SJCRH30 (cell line): ENCODE measurements at regions not wholly inside any gene's neighbourhood (a gene's known extent, or its start where the extent isn't known, plus 50 kb on each side); places are given as distances from the start of the nearest gene placed in this dataset.

ENCODE experiments used
- DNase-seq, 2 experiments: peaks; one replicate each; pipeline ENCODE4 v3.0.0-alpha.2; 2015 to 2020
- H3K27ac ChIP-seq: fragments of 250-450 bp; sonication (Bioruptor Pico); 2 replicates; pipeline ENCODE4 v1.5.1; 2020; ENCODE audit warnings: mild to moderate bottlenecking, moderate library complexity
- H3K27me3 ChIP-seq: fragments of 250-450 bp; sonication (Bioruptor Pico); 2 replicates; pipeline ENCODE4 v1.5.1; 2020; ENCODE audit warnings: mild to moderate bottlenecking, moderate library complexity
- H3K36me3 ChIP-seq: fragments of 250-450 bp; sonication (Bioruptor Pico); 2 replicates; pipeline ENCODE4 v1.5.1; 2020; ENCODE audit warnings: mild to moderate bottlenecking, moderate library complexity
- H3K4me1 ChIP-seq: fragments of 250-450 bp; sonication (Bioruptor Pico); 2 replicates; pipeline ENCODE4 v1.5.1; 2020; ENCODE audit warnings: mild to moderate bottlenecking, moderate library complexity
- H3K4me3 ChIP-seq: fragments of 250-450 bp; sonication (Bioruptor Pico); 2 replicates; pipeline ENCODE4 v1.5.1; 2020; ENCODE audit warnings: mild to moderate bottlenecking, moderate library complexity
- H3K9me3 ChIP-seq: fragments of 250-450 bp; sonication (Bioruptor Pico); replicated peaks from 2 replicates; pipeline ENCODE4 v1.5.1; 2020; ENCODE audit warnings: mild to moderate bottlenecking, moderate library complexity

DNA sequence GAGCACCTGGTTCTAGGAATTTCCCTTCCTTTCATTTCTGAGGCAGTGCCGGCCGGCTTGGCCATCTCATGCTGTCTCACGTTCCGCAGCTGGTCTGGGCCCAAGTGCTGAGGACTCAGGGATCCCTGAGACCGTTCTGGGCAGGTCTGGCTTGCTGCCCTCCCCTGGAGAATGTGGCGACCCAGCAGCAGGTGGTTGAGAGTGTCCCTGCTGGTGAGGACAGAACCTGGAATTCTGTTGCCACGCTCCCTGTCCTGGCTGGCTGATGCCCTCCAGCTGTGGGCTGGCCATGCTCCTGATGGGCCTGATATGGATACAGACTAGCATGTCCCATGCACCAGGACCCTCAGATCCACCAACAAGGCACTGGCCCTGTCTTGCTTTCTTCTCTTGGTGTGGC lies 114.0 kb upstream of the C1QTNF9B start:
- Histone ChIP-seq H3K36me3 (no peaks in the 10 kb centered on the region), H3K27me3 (no peaks in the 10 kb centered on the region), H3K27ac (no peak overlapping the region), H3K9me3 (no peaks in the 10 kb centered on the region), H3K4me3 (no peak overlapping the region), H3K4me1 (no peaks in the 10 kb centered on the region; the same call in 1 of the 2 replicates)
- no peak for DNase-seq

DNA sequence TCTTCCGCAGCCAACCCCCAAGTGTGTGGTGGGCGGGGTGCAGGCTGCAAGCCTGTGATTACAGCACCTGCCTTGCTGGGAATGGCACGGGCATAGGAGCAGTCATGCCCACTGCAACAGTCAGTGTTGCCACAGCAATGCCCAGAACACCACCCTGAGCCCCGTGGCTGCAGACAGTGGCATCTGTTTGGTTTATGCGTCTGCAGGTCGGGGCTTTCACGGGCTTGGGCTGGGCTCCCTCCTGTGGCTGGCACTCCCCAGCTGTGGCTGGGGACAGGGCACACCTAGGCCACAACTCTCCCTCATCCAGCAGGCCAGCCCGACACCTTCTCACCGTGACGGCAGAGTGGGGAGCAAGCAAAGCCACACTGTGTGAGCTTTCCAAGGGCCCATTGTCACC lies 115.3 kb upstream of the C1QTNF9B start:
- H3K4me3 ChIP-seq: no peak overlapping the region

DNA sequence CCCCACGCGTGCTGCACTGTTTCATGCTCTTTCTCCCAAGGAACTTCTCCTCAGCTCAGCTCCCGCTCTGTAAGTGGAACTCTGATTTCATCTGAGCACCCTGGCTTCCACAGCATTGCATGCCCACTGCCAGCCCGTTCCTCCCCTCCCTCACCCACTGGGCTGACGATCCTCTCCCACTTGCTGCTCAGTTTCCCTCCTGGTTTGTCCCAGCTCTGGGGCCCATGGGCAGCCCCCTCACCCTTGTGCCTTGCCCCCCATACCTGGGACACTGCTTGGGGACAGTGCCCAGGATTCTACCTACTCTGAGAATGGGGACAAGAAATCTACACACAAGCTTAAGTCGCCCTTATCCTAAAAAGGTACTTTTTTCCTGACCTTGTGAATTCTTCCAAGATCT lies 115.9 kb upstream of the C1QTNF9B start:
- H3K9me3 ChIP-seq: no peaks in the 10 kb centered on the region

More for the DNA sequence above, 115.3 kb upstream of the C1QTNF9B start:
- H3K9me3 ChIP-seq: no peaks in the 10 kb centered on the region
- no peaks in the 10 kb centered on the region for H3K4me1 ChIP-seq
- no peak overlapping the region for H3K27ac ChIP-seq
- DNase-seq: no peak
- no peaks in the 10 kb centered on the region for H3K36me3 ChIP-seq
- H3K27me3 ChIP-seq: no peaks in the 10 kb centered on the region

DNA sequence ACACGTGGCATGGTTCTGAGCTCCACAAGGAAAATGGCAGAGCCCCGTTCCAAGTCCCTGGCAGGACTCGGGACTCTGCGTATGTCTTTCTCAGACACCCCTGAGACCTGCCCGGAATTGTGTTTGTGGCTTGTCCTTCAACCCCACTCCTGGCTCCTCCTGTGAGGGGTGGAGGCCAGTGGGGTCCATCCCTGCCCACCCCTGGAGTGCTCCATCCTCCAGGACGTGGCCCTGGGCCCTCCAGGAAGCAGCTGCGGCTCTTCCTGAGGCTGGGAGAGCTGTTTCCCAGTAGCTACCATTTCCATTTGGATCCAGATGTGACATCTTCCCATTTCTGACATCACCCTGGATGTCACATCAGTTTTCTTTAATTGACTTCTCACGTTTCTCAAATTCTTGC lies 118.7 kb upstream of the C1QTNF9B start:
- no peak for DNase-seq
- Histone ChIP-seq H3K4me1 (no peaks in the 10 kb centered on the region), H3K4me3 (no peak overlapping the region), H3K9me3 (no peaks in the 10 kb centered on the region), H3K27me3 (no peaks in the 10 kb centered on the region), H3K36me3 (no peaks in the 10 kb centered on the region), H3K27ac (no peak overlapping the region)

More for the DNA sequence above, 115.9 kb upstream of the C1QTNF9B start:
- Histone ChIP-seq H3K27me3 (no peaks in the 10 kb centered on the region), H3K36me3 (no peaks in the 10 kb centered on the region), H3K27ac (no peak overlapping the region), H3K4me3 (no peak overlapping the region), H3K4me1 (no peaks in the 10 kb centered on the region)
- no peak for DNase-seq

DNA sequence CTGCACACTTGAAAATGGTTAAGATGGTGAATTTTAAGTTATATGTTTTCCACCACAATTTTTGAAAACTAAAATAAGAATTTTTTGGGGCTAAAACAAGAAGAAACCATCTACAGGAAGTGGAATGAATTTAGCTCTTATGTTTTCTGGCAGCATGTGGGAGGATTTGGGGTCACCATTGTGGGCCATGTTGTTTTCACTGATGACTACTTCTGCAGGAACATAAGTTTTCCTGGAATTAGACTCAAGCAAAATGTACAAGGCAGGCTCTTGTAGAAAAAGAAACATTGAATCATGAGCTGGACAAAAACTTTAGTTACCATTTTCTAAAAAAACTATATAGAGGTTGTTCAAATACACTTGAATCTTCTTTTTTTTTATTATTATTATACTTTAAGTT lies 125.3 kb upstream of the C1QTNF9B start:
- Histone ChIP-seq H3K27me3 (no peaks in the 10 kb centered on the region), H3K27ac (no peak overlapping the region), H3K4me3 (no peak overlapping the region), H3K36me3 (no peaks in the 10 kb centered on the region), H3K9me3 (no peaks in the 10 kb centered on the region), H3K4me1 (no peaks in the 10 kb centered on the region)
- DNase-seq: no peak

DNA sequence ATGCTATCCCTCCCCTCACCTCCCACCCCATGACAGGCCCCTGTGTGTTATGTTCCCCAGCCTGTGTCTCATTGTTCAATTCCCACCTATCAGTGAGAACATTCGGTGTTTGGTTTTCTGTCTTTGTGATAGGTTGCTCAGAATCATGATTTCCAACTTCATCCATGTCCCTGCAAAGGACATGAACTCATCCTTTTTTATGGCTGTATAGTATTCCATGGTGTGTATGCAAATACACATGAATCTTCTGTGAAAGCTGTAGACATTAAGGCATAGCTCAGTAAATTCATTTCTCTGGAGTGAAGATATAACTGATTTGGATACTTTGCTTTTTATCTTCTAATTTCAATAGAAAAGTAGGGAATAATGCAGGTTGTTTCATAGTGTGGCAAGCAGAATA lies 125.8 kb upstream of the C1QTNF9B start:
- Histone ChIP-seq H3K27ac (no peak overlapping the region), H3K4me3 (no peak overlapping the region), H3K27me3 (no peaks in the 10 kb centered on the region), H3K36me3 (no peaks in the 10 kb centered on the region), H3K4me1 (no peaks in the 10 kb centered on the region), H3K9me3 (no peaks in the 10 kb centered on the region)
- DNase-seq: no peak

DNA sequence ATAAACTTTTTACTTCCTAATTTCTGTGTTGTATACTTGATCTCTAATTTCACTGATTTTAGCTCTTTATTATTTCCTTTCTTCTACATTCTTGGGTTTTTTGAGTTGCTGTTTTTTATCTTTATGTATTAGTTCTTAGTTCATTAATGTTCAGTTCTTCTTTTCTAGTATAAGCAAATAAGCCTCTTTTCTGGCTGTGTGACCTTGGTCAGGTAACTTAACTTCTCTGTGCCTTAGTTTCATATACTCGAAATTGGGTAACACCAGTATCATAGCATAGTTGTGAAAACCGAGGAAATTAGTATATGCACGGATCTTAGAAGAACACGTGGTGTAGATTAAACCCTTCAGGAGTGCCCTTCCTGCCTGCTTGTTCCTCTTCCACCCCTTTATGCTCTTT lies 130.2 kb upstream of the C1QTNF9B start:
- no peak for DNase-seq
- Histone ChIP-seq H3K4me3 (no peak overlapping the region), H3K27me3 (no peaks in the 10 kb centered on the region), H3K4me1 (no peaks in the 10 kb centered on the region), H3K27ac (no peak overlapping the region), H3K9me3 (no peaks in the 10 kb centered on the region), H3K36me3 (no peaks in the 10 kb centered on the region)

DNA sequence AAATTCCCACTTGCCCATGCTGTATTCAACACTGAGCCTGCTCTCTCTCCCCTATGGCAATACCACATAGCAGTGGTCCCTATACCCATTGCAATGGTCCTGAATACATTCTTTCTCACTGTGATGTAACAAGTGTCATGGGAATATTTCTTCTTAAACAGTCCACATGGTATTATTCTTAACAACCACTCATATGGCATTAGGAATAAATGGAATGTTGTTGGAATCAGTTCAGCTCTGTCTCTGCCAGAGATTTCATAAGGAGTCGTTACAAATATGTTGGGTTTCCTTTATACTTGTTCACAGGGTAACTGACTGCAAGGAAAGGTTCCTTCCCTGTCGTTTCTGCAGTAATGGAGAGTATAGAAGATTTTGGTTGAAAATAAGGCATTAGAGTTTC lies 128.3 kb upstream of the SPATA13 start:
- no peaks in the 10 kb centered on the region for H3K9me3 ChIP-seq
- H3K27me3 ChIP-seq: no peaks in the 10 kb centered on the region
- H3K4me3 ChIP-seq: no peak overlapping the region
- H3K27ac ChIP-seq: no peak overlapping the region
- DNase-seq: no peak
- H3K36me3 ChIP-seq: no peaks in the 10 kb centered on the region
- H3K4me1 ChIP-seq: peaks cover 16% of the 10 kb centered on the region

DNA sequence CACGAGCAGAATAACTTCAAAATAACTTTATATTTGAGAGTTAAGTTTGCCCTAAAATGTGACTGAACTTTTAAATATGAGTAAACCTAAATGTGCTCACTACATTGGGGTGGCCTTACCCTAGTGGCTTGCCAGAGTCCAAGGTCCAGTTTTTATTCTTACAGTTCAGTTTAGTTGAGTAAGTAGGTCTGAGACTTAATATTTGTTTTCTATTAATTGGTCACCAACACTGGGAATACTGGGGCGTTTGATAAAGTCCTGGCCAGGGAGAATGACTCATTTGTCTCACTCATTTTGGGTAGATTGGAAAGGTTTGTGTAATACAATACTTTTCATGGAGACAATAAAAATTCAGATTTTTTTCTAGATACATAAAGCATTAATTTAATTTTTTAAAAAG lies 127.8 kb upstream of the SPATA13 start:
- H3K36me3 ChIP-seq: no peaks in the 10 kb centered on the region
- H3K27ac ChIP-seq: no peak overlapping the region
- H3K9me3 ChIP-seq: no peaks in the 10 kb centered on the region
- peaks cover 17% of the 10 kb centered on the region for H3K4me1 ChIP-seq
- no peaks in the 10 kb centered on the region for H3K27me3 ChIP-seq
- no peak for DNase-seq
- H3K4me3 ChIP-seq: no peak overlapping the region

DNA sequence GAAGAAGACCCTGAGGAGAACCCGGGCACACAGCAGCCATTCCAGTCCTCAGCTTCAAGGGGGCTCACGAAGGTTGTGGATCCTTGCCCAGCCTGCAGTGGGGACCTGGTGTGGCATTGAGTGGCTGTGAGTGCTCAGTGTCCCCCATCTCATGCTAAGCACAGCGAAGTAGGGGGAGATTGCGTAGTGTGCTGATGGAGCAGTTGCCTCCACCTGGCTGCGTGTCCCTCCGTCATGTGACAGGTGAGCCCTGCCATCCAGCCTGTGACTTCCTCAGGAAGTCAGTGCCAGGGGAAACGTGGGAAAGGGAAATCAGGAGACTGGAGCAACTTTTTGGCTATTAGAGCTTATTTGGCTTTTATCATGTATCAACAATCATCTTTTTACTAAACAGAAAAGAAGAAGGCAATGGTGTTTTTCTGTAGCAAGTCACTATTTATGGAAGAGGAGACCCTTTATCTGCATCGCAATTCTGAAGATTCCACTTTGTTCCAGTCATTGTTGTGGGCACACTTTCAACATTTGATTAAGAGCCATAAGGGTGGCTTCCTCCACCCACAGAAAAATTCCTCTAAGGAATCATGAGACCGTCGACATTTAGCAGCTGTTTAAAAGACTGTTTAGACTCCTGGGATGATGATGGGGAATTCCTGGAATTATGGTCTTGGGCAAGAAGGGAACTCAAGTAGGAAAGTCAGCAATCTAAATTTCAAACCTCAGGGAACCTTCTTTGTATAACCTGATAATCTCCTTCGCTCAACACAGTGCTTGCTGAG lies 126.8 kb upstream of the SPATA13 start:
- H3K4me1 ChIP-seq: peaks cover 23% of the 10 kb centered on the region
- no peak overlapping the region for H3K27ac ChIP-seq
- no peaks in the 10 kb centered on the region for H3K36me3 ChIP-seq
- no peaks in the 10 kb centered on the region for H3K9me3 ChIP-seq
- peak in 1 of 2 experiments; percentile 21 for DNase-seq
- no peaks in the 10 kb centered on the region for H3K27me3 ChIP-seq
- no peak overlapping the region for H3K4me3 ChIP-seq

DNA sequence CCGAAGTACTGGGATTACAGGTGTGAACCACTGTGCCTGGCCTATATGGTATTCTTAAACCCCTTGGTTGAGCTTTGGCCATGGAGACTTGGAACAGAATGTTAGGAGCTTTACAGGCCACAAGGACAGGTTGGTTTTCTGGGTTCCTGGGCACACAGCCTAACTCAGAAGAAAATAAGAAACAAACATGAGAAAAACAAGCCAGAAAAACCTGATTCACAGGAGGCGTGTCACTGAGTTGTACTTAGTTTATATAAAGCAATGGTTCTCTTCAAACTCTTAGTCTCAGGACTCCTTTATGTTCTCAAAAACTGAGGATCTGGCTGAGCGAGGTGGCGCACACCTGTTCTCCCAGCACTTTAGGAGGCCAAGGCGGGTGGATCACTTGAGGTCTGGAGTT lies 125.1 kb upstream of the SPATA13 start:
- Histone ChIP-seq H3K9me3 (no peaks in the 10 kb centered on the region), H3K27ac (no peak overlapping the region)
- no peak for DNase-seq

DNA sequence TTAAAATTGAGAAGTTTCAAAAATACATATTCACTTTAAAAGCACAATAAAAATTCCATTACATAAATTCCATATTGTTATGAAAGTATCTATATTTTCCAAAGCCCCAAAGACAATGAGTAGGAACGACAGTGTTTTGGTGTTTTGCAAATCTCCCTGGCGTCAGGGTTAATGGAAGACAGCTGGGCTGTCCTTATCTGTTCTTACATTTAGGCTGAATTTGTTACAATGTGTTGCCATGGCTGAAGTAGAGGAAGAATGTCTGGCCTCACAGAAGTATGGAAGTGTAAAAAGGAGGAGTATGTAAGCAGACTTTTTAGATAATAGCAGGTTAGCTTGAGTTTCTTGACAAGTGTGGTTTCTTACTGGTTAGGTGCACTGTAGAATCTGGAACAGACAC lies 124.4 kb upstream of the SPATA13 start:
- Histone ChIP-seq H3K9me3 (no peaks in the 10 kb centered on the region), H3K36me3 (no peaks in the 10 kb centered on the region), H3K4me1 (peaks cover 44% of the 10 kb centered on the region), H3K27ac (no peak overlapping the region), H3K27me3 (no peaks in the 10 kb centered on the region), H3K4me3 (no peak overlapping the region)
- no peak for DNase-seq

More for the DNA sequence above, 125.1 kb upstream of the SPATA13 start:
- Histone ChIP-seq H3K36me3 (no peaks in the 10 kb centered on the region), H3K27me3 (no peaks in the 10 kb centered on the region), H3K4me1 (peaks cover 37% of the 10 kb centered on the region), H3K4me3 (no peak overlapping the region)

DNA sequence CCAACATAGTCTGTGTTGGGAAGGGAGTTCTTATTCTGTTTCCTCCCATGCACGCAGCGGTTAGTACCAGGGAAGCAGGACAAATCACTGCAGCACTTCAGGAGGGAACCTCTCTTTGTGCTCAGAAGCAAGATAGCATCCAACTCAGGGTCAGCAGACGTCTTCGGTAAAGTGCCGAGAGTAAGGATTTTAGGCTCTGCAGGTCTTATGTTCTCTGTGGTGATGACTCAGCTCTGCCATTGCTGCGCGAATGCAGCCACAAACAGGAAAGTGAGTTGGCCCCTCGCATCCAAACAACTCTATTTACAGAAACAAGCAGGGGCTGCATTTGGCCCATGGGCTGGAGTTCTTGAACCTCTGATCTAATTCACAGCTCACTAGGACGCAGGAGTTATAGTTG lies 122.1 kb upstream of the SPATA13 start:
- H3K9me3 ChIP-seq: no peaks in the 10 kb centered on the region
- peak overlapping the region; percentile 82 for H3K27ac ChIP-seq
- peak overlapping the region; percentile 29 for H3K4me3 ChIP-seq
- H3K36me3 ChIP-seq: no peaks in the 10 kb centered on the region
- DNase-seq: peak; percentile 57 to 72
- H3K27me3 ChIP-seq: no peaks in the 10 kb centered on the region
- H3K4me1 ChIP-seq: peaks cover 43% of the 10 kb centered on the region

DNA sequence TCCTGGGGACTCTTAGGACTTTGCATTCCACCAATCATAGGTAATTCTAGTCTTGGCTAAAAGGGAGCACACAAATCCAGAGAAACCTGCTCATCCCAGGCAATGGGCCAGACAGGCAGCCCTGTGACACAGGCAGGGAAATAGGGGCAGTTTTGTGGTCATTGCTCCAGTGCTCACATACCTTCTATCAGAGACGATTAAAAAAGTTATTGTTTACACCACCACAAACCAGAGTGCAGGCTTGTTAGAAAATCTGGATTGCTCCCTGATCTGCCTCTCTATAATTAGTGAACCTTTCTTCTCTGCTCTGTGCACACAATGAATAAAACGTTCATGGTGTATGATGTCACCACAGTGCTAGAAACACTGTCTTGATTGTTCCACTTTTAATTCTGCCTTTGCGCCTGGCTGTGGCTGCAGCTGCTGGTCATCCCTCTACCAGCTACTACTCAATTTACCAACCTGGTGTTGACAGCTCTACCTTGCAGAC lies 121.6 kb upstream of the SPATA13 start:
- Histone ChIP-seq H3K4me1 (peaks cover 38% of the 10 kb centered on the region), H3K4me3 (peak overlapping the region; percentile 29), H3K36me3 (no peaks in the 10 kb centered on the region), H3K9me3 (no peaks in the 10 kb centered on the region), H3K27me3 (no peaks in the 10 kb centered on the region), H3K27ac (peak overlapping the region; percentile 82)
- peak; percentile 89 to 97 for DNase-seq

DNA sequence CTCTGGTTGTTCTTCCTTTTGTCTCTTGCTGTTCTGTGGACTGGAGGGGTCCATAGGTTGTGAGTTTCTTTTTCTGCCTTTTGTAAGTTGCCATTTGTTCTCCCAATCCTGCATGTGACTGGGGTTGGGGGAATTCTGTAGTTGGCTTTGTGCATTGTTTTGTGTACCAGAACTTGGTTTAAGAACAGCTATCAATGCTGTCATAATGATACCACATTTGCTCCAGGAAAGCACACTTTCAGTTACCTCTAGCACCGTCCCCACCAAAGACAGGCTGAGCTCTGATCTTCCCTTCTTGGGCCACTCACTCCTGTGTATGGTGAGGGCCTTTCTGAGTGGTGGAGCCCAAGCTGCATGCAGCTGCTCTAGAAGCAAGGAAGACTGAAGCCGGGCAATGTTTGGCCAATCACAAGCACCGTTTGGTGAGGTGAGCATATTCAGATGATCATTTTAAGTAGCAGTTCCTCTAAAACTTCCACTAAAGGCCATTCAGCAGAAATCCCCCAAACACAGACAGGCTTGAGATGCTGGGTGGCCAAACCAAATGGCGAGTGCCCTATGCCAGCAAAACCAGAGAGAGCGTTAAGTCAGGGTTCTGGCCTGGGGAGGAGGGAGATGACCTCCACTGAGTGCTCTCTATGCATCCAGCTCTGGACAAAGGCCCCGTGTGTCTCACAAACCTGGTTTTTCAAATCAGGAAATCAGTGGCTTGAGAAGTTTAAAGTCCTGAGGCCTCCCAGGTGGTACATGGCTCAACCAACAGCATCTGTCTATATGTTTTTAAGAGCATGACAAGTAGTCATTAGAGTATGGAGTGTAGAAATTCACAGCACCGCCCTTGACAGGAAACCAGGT lies 120.7 kb upstream of the SPATA13 start:
- DNase-seq: no peak
- Histone ChIP-seq H3K9me3 (no peaks in the 10 kb centered on the region), H3K27ac (peak overlapping the region; percentile 82), H3K27me3 (no peaks in the 10 kb centered on the region), H3K4me1 (peaks cover 34% of the 10 kb centered on the region), H3K36me3 (no peaks in the 10 kb centered on the region), H3K4me3 (no peak overlapping the region)
